K562 (cell line): ENCODE measurements at regions not wholly inside any gene's neighbourhood (a gene's known extent, or its start where the extent isn't known, plus 50 kb on each side); places are given as distances from the start of the nearest gene placed in this dataset.

Source experiments
- ATAC-seq: fragments of 200-7000 bp; cut with Tn5 transposase; 3 replicates; pipeline ENCODE4 v1.9.1; 2020; ENCODE audit warnings: moderate library complexity
- BruUV-seq: library from RNA; stranded (reverse); fragments of 400-500 nt; replicated peaks from 2 replicates; lab custom pipeline; 2021; lab: Mats Ljungman, UMichigan
- CTCF ChIA-PET: fragments of 300-600 bp; formaldehyde crosslinking; extraction: SDS; loops from one replicate; lab custom pipeline; 2021; ENCODE audit warnings: low intra/inter-chr PET ratio; lab: Yijun Ruan, JAX
- POLR2A ChIA-PET: fragments of 300-600, 350-650 bp; sonication (Branson Sonifier 250); formaldehyde crosslinking; extraction: SDS; loops from one replicate; lab custom pipeline; 2021; ENCODE audit warnings: antibody characterized with exemption, inconsistent platforms; lab: Yijun Ruan, JAX
- DNase-seq, 4 experiments: peaks; one replicate each; pipeline versions ENCODE4 v3.0.0 to v3.0.0-alpha.2; 2011 to 2018; ENCODE audit warnings: low spot score in 3 of 4, mixed read lengths in 3 of 4; ENCODE audit errors: extremely low read depth in 1 of 4
- FAIRE-seq: peaks from 2 replicates; lab custom pipeline; 2011; peaks lifted over from hg19 to GRCh38; lab: Jason Lieb, UNC
- H2AFZ ChIP-seq: 2 replicates; pipeline ENCODE4 v1.6.0; 2011; ENCODE audit warnings: low read depth, low read length, control low read depth, inconsistent platforms
- H3K27ac ChIP-seq: fragments of 200-600 bp; 3 replicates; pipeline ENCODE4 v1.8.0; 2011; ENCODE audit warnings: low read depth, mild to moderate bottlenecking, control low read depth, inconsistent platforms, low read length, moderate library complexity, mixed read lengths; ENCODE audit errors: extremely low read depth
- H3K27me3 ChIP-seq, 2 experiments: fragments of 300-600 bp in 1 of 2; 2 replicates in 1 of 2; 3 replicates in 1 of 2; pipeline versions ENCODE4 v1.6.0 to v1.8.0; 2011; ENCODE audit warnings: inconsistent platforms in 2 of 2, low read length in 2 of 2, mild to moderate bottlenecking in 1 of 2, mixed read lengths in 1 of 2, moderate library complexity in 1 of 2; ENCODE audit not compliant: control insufficient read depth in 2 of 2, insufficient read depth in 2 of 2
- H3K36me3 ChIP-seq: fragments of 300-600 bp; 3 replicates; pipeline ENCODE4 v1.8.0; 2011; ENCODE audit warnings: mild to moderate bottlenecking, low read length, inconsistent platforms; ENCODE audit not compliant: control insufficient read depth, insufficient read depth
- H3K4me1 ChIP-seq, 2 experiments: fragments of 200-600 bp in 1 of 2; replicated peaks in 1 of 2; 2 replicates in 1 of 2; 3 replicates in 1 of 2; pipeline versions ENCODE4 v1.5.1 to v1.8.0; 2011; ENCODE audit warnings: inconsistent platforms in 2 of 2, low read length in 2 of 2, mild to moderate bottlenecking in 1 of 2, mixed read lengths in 1 of 2, moderate library complexity in 1 of 2; ENCODE audit not compliant: control insufficient read depth in 2 of 2, insufficient read depth in 2 of 2
- H3K4me2 ChIP-seq: 2 replicates; pipeline ENCODE4 v1.6.1; 2011; ENCODE audit warnings: low read length, control low read depth, inconsistent platforms, mixed read lengths; ENCODE audit not compliant: insufficient read depth
- H3K4me3 ChIP-seq: fragments of 200-600 bp; sonication (generic), shearing (Covaris generic); 2 replicates; pipeline ENCODE4 v1.5.1; 2016; ENCODE audit warnings: control low read depth, inconsistent platforms
- H3K79me2 ChIP-seq: fragments of 200-600 bp; 3 replicates; pipeline ENCODE4 v1.8.0; 2011; ENCODE audit warnings: low read length, inconsistent platforms; ENCODE audit not compliant: control insufficient read depth, insufficient read depth
- H3K9ac ChIP-seq, 2 experiments: 2 replicates each; pipeline versions ENCODE4 v1.6.0 to v1.6.1; 2011; ENCODE audit warnings: low read depth in 2 of 2, low read length in 2 of 2, control low read depth in 1 of 2, inconsistent platforms in 1 of 2, mild to moderate bottlenecking in 1 of 2, mixed read lengths in 1 of 2; ENCODE audit not compliant: insufficient read depth in 1 of 2
- H3K9me1 ChIP-seq: one replicate; pipeline ENCODE4 v1.6.0; 2011; ENCODE audit warnings: inconsistent platforms, mild to moderate bottlenecking, low read length, moderate library complexity; ENCODE audit not compliant: control insufficient read depth, insufficient read depth
- H3K9me3 ChIP-seq: replicated peaks from 2 replicates; pipeline ENCODE4 v1.5.1; 2011; ENCODE audit warnings: low read depth, low read length, inconsistent platforms; ENCODE audit not compliant: control insufficient read depth, insufficient read depth
- H4K20me1 ChIP-seq: replicated peaks from 2 replicates; pipeline ENCODE4 v1.6.1; 2011; ENCODE audit warnings: low read length, inconsistent platforms, mixed read lengths; ENCODE audit not compliant: control insufficient read depth, insufficient read depth
- FOXK2 ChIP-seq, 2 experiments: fragments of 450-650 bp; IDR thresholded peaks in 1 of 2; conservative IDR thresholded peaks in 1 of 2; 2 replicates each; pipeline ENCODE4 v1.6.1; 2016; ENCODE audit warnings: low read depth in 2 of 2, mild to moderate bottlenecking in 1 of 2
- GTF2E2 ChIP-seq: fragments of 200-800 bp; sonication (Bioruptor generic); IDR thresholded peaks from 2 replicates; pipeline ENCODE4 v1.6.1; 2016; ENCODE audit warnings: missing genetic modification characterization, missing compliant biosample characterization
- HLTF ChIP-seq: fragments of 450-650 bp; IDR thresholded peaks from 2 replicates; pipeline ENCODE4 v1.6.1; 2016
- MLLT1 ChIP-seq, 2 experiments: fragments of 450-650 bp; IDR thresholded peaks; 2 replicates each; pipeline ENCODE4 v1.6.1; 2016
- POLR2H ChIP-seq: IDR thresholded peaks from 2 replicates; pipeline ENCODE4 v1.6.1; 2016; ENCODE audit warnings: missing genetic modification characterization, low read depth, mild to moderate bottlenecking, control low read depth, missing compliant biosample characterization, moderate library complexity
- PTRF ChIP-seq: fragments of 450-650 bp; IDR thresholded peaks from 2 replicates; pipeline ENCODE4 v1.6.1; 2016; ENCODE audit warnings: mild to moderate bottlenecking, missing genetic modification characterization, missing compliant biosample characterization
- SMAD3 ChIP-seq: fragments of 450-650 bp; formaldehyde crosslinking; conservative IDR thresholded peaks from 2 replicates; pipeline ENCODE4 v1.4.0; 2020; ENCODE audit warnings: mild to moderate bottlenecking
- XRCC5 ChIP-seq: fragments of 200-400 bp; formaldehyde crosslinking; IDR thresholded peaks from 2 replicates; pipeline ENCODE4 v1.6.1; 2017; ENCODE audit warnings: low read depth, mild to moderate bottlenecking, low read length
- WGBS: fragments of 100-300 bp; shearing (Covaris generic); methylation state at CpG from one replicate; pipeline ENCODE4 v1.1.6; 2016; ENCODE audit warnings: low coverage, mixed read lengths; ENCODE audit not compliant: insufficient coverage; ENCODE audit errors: missing lambda C conversion rate; 5-methylcytosine and 5-hydroxymethylcytosine counted together
- in situ Hi-C: fragments of 300-500 bp; cut with MboI; formaldehyde crosslinking; loops from 4 replicates; pipeline ENCODE4 v1.15.0; 2018; ENCODE audit warnings: inconsistent platforms, mixed read lengths
- intact Hi-C: fragments of 100-400 bp; cut with micrococcal nuclease; formaldehyde crosslinking; loops from 2 replicates; pipeline ENCODE4 v1.14.2; 2022
- TF ChIP-seq, protein P1 (sequence below): fragments of 200-800 bp; sonication (Bioruptor generic); IDR thresholded peaks from 2 replicates; pipeline ENCODE4 v1.6.1; 2017; ENCODE audit warnings: missing genetic modification characterization, missing compliant biosample characterization
- TF ChIP-seq, protein P2 (sequence below): fragments of 200-800 bp; sonication (Bioruptor generic); IDR thresholded peaks from 2 replicates; pipeline ENCODE4 v1.6.1; 2016; ENCODE audit warnings: missing genetic modification characterization, missing compliant biosample characterization
- TF ChIP-seq, protein P3 (sequence below): fragments of 450-650 bp; IDR thresholded peaks from 2 replicates; pipeline ENCODE4 v1.6.1; 2018; ENCODE audit warnings: mild to moderate bottlenecking, low read depth; ENCODE audit not compliant: partially characterized antibody

DNA sequence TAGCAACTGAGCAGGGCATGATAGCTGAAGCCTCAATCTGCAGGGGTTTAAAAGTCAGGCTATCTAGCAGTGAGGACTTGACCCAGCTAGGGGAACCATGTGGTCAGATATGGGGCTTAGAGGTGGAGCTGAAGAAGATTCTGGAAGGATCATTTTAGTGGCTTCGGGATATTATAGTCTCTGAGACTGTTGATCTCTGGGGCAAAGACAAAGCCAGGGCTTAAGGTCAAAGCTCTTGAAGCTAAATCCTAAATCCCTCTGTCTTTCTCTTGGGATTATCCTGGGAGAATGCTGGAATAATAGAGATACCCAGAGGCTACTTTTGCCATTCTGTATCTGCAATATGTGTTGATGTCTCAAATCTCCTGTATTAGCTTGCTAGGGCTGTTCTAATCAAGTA lies 132.2 kb downstream of the DHX35 start (continued):
- no peak for TF ChIP-seq XRCC5
- TF ChIP-seq, protein P1, sequence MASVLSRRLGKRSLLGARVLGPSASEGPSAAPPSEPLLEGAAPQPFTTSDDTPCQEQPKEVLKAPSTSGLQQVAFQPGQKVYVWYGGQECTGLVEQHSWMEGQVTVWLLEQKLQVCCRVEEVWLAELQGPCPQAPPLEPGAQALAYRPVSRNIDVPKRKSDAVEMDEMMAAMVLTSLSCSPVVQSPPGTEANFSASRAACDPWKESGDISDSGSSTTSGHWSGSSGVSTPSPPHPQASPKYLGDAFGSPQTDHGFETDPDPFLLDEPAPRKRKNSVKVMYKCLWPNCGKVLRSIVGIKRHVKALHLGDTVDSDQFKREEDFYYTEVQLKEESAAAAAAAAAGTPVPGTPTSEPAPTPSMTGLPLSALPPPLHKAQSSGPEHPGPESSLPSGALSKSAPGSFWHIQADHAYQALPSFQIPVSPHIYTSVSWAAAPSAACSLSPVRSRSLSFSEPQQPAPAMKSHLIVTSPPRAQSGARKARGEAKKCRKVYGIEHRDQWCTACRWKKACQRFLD (CRISPR knock-in tag) = no peak
- no peak for TF ChIP-seq MLLT1 (IDR thresholded peaks at IDR 0.05)

DNA sequence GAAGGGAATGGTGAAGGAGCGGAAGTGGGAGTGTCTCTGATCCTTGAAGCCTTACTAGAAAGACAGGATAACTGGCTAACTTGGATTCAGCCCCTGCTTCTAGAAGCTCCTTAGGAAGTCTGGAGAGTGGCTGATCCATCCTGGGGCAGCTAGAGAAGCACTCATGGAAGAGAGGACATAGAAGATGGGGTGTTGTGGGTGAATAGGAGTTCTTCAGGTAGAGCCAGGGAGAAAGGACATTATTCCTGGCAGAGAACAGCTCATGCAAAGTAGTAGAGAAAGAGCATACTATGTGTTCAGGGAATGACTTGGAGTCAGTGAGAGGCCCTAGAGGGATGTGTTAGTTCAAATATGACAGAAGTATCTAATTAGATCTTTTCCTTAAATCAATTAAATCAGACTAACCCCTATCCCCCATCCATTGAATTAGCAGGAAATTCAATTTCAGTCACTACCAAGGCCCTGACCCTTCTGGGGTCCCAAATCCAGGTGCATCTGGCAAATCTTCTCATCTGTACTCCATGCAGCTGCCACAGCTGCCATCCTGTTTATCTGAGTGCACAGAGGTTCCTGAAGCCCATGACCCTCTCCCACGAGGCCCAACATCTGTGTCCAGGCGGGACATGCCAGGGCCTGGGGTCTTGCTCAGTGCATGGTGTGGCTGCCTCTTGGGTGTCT lies 130.7 kb downstream of the DHX35 start:
- 8% methylated on average over 3 of the region's 3 CpGs for WGBS
- no TSS peak for BruUV-seq
- POLR2A ChIA-PET = no interaction called here
- no peaks in the 10 kb centered on the region for H4K20me1 ChIP-seq
- peaks cover 0 to 6% of the 10 kb centered on the region in 2 experiments; a peak in 1 of 5 replicates for H3K27me3 ChIP-seq
- ATAC-seq (no peak), DNase-seq (no peak), FAIRE-seq (no peak)
- no peak overlapping the region for H2AFZ ChIP-seq
- CTCF ChIA-PET = no interaction called here
- no peaks in the 10 kb centered on the region for H3K36me3 ChIP-seq
- no peak overlapping the region for H3K4me3 ChIP-seq
- no peak overlapping the region for H3K27ac ChIP-seq
- no peak overlapping the region for H3K9ac ChIP-seq
- H3K9me1 ChIP-seq = no peaks in the 10 kb centered on the region
- in situ Hi-C loops = no loop called here
- no peak overlapping the region for H3K4me2 ChIP-seq
- no peaks in the 10 kb centered on the region for H3K4me1 ChIP-seq
- H3K9me3 ChIP-seq = no peaks in the 10 kb centered on the region
- intact Hi-C loops = no loop called here
- H3K79me2 ChIP-seq = no peaks in the 10 kb centered on the region
- TF ChIP-seq PTRF (tag) (no peak), POLR2H (tag) (no peak), SMAD3 (CRISPR knock-in tag) (no peak), GTF2E2 (no peak), HLTF (no peak), FOXK2 (conservative IDR thresholded peaks at IDR 0.05 in 1 of 2, IDR thresholded peaks at IDR 0.05 in 1 of 2; ENCODE audit: low read depth in 2 of 2) (no peak)
- TF ChIP-seq, protein P2, sequence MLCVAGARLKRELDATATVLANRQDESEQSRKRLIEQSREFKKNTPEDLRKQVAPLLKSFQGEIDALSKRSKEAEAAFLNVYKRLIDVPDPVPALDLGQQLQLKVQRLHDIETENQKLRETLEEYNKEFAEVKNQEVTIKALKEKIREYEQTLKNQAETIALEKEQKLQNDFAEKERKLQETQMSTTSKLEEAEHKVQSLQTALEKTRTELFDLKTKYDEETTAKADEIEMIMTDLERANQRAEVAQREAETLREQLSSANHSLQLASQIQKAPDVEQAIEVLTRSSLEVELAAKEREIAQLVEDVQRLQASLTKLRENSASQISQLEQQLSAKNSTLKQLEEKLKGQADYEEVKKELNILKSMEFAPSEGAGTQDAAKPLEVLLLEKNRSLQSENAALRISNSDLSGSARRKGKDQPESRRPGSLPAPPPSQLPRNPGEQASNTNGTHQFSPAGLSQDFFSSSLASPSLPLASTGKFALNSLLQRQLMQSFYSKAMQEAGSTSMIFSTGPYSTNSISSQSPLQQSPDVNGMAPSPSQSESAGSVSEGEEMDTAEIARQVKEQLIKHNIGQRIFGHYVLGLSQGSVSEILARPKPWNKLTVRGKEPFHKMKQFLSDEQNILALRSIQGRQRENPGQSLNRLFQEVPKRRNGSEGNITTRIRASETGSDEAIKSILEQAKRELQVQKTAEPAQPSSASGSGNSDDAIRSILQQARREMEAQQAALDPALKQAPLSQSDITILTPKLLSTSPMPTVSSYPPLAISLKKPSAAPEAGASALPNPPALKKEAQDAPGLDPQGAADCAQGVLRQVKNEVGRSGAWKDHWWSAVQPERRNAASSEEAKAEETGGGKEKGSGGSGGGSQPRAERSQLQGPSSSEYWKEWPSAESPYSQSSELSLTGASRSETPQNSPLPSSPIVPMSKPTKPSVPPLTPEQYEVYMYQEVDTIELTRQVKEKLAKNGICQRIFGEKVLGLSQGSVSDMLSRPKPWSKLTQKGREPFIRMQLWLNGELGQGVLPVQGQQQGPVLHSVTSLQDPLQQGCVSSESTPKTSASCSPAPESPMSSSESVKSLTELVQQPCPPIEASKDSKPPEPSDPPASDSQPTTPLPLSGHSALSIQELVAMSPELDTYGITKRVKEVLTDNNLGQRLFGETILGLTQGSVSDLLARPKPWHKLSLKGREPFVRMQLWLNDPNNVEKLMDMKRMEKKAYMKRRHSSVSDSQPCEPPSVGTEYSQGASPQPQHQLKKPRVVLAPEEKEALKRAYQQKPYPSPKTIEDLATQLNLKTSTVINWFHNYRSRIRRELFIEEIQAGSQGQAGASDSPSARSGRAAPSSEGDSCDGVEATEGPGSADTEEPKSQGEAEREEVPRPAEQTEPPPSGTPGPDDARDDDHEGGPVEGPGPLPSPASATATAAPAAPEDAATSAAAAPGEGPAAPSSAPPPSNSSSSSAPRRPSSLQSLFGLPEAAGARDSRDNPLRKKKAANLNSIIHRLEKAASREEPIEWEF (CRISPR knock-in tag) = no peak
- TF ChIP-seq, protein P3, sequence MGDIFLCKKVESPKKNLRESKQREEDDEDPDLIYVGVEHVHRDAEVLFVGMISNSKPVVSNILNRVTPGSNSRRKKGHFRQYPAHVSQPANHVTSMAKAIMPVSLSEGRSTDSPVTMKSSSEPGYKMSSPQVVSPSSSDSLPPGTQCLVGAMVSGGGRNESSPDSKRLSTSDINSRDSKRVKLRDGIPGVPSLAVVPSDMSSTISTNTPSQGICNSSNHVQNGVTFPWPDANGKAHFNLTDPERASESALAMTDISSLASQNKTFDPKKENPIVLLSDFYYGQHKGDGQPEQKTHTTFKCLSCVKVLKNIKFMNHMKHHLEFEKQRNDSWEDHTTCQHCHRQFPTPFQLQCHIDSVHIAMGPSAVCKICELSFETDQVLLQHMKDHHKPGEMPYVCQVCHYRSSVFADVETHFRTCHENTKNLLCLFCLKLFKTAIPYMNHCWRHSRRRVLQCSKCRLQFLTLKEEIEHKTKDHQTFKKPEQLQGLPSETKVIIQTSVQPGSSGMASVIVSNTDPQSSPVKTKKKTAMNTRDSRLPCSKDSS = no peak
